Erythroblast (primary cell): ENCODE measurements at regions not wholly inside any gene's neighbourhood (a gene's known extent, or its start where the extent isn't known, plus 50 kb on each side); places are given as distances from the start of the nearest gene placed in this dataset.

Experiments
- DNase-seq, 2 experiments: peaks; one replicate each; lab custom pipeline; 2025; lab: John Stamatoyannopoulos, UW
- GATA1 ChIP-seq: IDR thresholded peaks from 2 replicates; pipeline ENCODE4 v1.6.1; 2011; ENCODE audit warnings: low read depth, mild to moderate bottlenecking, control low read depth, low read length, moderate library complexity
- POLR2A ChIP-seq: IDR thresholded peaks from 2 replicates; pipeline ENCODE4 v1.6.1; 2011; ENCODE audit warnings: mild to moderate bottlenecking, low read length

DNA sequence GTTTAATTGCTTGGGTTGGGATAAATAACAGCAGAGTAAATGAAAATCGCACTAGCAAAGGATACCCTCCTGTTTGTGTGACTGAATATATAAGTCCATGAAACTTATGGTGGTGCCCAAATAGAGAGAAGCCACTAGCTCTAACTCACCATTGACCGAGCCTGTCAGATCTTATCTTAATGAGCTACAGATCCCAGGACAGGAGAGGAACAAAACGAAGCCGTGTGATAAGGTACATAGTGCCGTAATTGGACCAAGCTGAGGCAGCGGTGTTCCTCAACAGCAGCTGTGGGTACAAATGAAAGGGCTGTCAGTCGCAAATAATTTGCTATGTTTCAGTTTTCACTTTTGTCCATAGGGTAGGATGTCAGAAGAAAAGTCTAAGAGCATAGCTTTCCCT is 276.1 kb downstream of the PTBP2 start:
- TF ChIP-seq GATA1 (no peak), POLR2A (no peak)
- no peak for DNase-seq

DNA sequence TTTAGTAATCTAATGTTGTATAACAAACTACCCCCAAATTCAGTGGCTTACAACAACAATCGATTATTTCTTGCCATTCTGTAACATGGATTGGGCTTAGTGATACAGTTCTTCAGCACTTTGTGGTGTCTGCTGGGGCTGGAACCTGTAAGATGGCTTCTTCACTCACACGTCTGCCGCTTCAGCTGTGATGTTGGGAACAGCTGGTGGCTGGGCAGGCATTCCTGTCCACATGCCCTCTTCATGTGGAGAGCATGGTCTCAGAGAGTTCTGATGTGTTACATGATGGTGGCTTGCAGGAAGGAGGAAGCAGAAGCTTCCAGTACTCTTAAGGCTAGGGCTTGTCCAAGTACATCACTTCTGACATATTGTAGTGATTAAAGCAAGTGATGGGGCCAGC is 276.9 kb downstream of the PTBP2 start:
- TF ChIP-seq POLR2A (no peak), GATA1 (no peak)
- no peak for DNase-seq

DNA sequence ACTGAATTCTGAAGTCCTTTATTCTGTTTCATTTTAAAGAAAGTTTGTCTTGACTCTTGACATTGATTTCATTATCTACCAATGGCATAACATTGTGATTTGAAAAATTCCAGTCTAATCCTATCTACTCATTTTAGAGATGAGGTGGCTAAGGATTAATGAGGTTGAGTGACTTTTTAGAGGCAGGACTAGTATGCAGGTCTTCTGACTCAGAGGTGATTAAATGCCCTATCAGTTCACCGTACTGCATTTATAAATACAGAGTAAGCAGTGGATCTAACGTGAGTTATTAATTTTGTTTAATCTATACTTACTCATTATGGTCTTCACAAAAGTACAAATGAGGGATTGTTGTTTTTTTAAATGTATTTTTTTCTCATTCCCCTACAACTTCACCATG is 277.6 kb downstream of the PTBP2 start:
- TF ChIP-seq GATA1 (no peak), POLR2A (no peak)
- no peak for DNase-seq

DNA sequence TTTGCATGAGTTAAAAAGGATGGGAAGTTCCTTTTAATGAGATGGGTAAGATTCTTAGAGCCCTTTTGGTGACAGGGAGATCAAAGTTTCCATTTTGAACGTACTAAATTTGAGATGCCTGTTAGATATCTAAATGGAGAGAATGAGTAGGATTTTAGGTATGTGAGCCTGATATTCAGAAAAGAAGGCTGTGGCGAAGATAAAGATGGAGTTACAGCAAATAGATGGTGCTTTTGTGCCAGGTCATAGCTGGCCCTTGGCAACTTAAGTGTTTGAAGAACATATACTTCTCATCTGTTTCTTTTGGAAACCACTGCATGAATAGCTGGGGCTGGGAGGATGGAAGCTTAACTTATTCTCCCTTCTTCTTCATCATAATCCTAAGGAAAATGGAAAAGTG is 282.5 kb downstream of the PTBP2 start:
- TF ChIP-seq POLR2A (no peak), GATA1 (no peak)
- DNase-seq = no peak

DNA sequence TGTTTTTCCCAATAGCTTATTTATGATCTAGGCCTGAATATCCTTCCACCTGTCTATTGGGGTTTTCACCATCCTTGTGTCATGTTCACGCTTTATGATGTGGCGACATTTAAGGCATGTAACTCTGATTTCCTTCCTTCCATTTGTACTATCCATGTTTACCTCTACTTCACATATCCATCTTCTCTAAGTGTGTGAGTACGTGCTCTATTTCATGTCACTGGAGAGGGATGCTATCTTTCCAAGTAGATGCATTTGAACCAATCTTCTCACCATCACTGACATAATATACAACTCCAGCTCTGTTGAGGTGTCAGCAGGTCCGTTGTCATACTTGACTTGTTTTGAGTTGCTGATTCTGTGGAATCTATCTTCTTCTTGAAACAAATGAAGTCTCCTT is 283.2 kb downstream of the PTBP2 start:
- DNase-seq = no peak
- TF ChIP-seq POLR2A = no peak

DNA sequence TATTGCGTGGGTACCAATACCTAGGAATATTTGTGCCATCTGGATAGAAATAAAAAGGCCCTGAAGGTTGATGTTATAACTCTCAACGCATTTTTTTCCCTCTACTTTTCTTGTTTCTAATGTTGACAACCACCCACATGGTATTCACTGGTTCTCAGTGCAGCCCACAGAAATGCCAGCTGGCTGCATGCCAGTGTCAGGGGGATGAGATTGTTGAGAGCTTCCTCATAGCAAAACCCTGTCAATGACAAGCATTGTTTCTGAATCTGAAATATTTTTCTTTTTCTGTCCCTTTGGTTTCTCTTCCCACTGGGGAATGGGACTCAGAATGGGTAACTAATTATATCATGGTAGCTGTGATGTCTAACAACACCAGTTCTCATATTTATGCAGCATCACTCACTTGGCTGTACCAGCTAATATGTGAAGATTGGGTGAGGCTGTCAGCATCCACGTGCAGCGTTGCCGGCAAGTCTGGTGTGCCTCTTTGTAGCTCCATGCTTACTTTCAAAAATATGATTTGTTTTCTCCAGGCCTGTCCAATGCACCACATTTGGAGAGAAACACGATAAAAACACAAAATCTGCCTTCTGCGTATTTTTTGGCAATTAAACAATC is 284.6 kb downstream of the PTBP2 start:
- no peak for TF ChIP-seq POLR2A
- no peak for TF ChIP-seq GATA1
- DNase-seq = no peak

DNA sequence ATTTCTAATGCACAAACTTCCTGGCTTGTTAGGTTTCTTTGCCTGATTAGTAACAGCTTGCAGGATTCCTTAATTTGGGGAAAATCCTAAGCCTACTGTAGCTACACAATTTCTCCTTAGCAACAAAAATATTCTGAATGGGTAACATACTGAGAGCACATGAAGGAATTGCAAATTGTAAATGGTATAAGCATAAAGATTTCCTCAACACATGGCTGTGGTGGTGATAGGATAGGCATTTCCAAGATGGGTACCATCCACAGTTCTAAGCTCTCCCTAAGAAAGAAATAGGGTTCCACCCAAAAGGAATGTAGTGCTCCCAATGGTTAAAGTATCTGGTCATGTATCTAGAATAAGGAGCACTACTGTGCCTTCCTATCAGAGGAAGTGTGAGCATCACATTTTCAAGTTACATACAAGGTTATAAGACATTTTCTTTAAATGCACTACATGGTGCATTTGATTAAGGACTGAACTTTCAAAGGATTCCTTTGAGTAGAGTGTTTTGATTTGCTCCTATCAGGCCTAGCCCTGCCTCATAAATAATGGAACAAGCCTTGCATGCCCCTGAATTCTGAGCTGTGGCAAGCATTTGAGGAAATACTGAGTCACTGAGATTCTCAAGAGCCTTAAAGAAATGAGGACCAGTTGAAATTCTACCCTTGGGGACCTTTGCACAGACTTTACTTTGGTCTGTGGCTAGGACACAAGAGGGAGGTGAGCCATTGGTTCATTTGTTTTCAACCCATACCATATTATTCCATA is 286.4 kb downstream of the PTBP2 start:
- TF ChIP-seq GATA1 = no peak
- TF ChIP-seq POLR2A = no peak
- no peak for DNase-seq

DNA sequence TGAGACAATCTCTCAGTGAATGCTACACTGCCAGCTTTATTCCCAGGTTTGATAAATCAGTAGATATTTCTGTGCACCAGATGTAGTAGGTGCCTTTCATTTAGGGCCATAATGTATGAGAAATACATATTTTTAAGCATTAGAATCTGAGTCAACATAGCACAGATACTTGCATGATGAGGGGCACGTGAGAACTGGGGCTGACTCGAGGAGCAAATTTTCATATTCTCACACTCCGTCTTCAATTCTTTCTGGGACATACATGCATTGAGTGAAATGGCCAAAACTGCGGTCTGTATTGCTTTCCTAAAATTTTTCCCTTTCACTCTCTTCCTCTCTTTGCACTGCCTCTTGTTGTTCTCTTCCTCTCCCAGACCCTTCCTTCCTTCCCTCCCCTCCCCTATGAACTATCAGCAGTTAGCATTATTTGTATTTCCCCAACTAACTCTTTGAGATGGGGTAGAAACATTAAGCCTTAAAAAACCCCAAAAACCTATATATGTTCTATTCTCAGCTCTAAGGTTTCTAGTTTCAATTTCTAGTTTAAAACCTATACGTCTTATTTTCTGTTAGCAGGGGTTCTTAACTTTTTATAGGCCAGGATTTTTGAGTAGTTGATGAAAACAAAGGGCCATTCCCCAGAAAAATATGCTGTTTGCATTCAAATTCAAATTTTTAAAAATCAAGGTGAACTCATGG is 289.1 kb downstream of the PTBP2 start:
- no peak for DNase-seq
- TF ChIP-seq POLR2A = no peak
- no peak for TF ChIP-seq GATA1

DNA sequence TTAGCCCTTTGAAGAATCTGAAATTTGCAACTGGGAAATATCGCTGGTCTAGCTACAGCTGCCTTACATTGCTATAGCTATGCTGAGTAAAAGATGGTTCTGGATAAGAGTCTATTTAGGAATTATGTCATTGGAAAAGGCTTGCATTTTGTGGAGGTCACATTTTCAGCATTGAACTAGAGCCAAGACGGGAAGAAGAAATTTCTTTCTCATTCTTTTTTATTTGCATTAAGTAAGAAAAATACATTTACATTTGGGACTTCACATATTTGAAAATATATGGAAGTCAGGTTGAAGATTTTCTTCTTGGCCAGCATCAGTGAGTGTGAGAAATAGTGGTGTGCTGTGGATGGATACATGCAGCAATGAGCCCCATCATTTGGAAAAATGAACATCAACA is 291.6 kb downstream of the PTBP2 start:
- TF ChIP-seq POLR2A (no peak), GATA1 (no peak)
- DNase-seq = no peak

DNA sequence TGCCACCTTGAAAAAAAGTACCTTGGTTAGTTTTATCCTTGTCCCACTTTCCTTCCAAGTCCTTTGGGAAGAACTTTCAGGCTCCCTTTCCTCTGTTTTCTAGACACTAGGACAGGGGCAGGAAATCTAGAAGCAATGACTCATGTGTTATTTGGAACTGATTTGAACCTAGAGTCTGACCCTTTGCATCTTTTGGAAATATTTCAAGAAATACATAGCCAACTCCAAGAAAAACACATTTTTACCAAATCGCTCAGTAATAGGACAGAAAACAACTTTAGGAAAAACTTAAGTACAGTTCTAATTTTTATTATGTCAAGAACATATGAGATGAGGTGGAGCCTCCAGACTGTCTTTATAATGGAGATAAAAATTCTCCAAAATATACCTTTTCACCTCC is 292.4 kb downstream of the PTBP2 start:
- no peak for DNase-seq
- TF ChIP-seq GATA1 (no peak), POLR2A (no peak)

DNA sequence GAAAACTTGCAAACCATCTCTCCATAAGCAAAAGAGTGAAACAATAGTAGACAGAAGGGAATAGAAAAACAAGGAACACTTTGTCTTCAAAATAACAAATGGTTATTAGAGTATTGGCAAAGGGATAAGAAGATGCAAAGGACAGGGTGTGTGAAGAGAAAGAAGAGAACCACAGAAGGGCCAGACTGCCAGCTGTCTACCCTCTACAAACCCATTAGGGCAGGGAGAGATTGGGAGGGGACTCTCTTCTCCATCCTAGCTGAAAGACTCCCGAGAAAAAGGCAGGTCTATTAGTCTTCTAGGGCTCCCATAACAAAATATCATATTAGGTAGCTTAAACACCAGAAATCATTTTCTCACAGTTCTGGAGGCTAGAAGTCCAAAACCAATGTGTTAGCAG is 292.8 kb downstream of the PTBP2 start:
- TF ChIP-seq POLR2A (no peak), GATA1 (no peak)
- DNase-seq = no peak

DNA sequence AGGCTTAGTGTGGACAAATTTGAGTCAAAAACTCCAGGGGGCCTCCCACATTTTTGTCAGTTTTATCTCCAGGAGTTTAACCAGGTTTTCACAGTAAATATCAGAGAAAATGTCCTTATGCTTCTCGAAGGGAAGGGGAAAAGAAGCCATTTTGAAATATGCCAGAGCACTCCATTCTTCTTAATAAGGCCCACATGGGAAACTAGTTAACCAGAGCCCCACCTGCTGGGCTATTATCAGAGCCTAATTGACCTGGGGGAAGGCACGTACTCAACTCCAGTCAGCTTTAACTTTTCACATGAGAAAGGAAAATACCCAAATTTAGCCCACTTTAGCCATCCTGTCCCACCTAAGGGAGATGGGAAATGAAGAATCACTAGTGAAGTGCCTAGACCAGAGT is 296.3 kb downstream of the PTBP2 start:
- no peak for TF ChIP-seq GATA1
- no peak for TF ChIP-seq POLR2A
- no peak for DNase-seq
